Left ventricle myocardium inferior (tissue), 1 donor: ENCODE measurements at regions not wholly inside any gene's neighbourhood (a gene's known extent, or its start where the extent isn't known, plus 50 kb on each side); places are given as distances from the start of the nearest gene placed in this dataset.

Experiments
- DNase-seq: peaks from one replicate; pipeline ENCODE4 v3.0.0-alpha.2; 2020
- H3K27ac ChIP-seq: fragments of 200-600 bp; replicated peaks from 2 replicates; pipeline ENCODE4 v1.8.0; 2021
- H3K27me3 ChIP-seq: fragments of 200-600 bp; 2 replicates; pipeline ENCODE4 v1.8.0; 2021; ENCODE audit warnings: low read depth
- H3K36me3 ChIP-seq: fragments of 200-600 bp; 2 replicates; pipeline ENCODE4 v1.8.0; 2021
- H3K4me1 ChIP-seq: fragments of 200-600 bp; 2 replicates; pipeline ENCODE4 v1.8.0; 2021
- H3K4me3 ChIP-seq: fragments of 200-600 bp; 2 replicates; pipeline ENCODE4 v1.8.0; 2021; ENCODE audit warnings: mild to moderate bottlenecking, moderate library complexity
- H3K9me3 ChIP-seq: fragments of 200-600 bp; replicated peaks from 2 replicates; pipeline ENCODE4 v1.8.0; 2021
- intact Hi-C: fragments of 100-400 bp; cut with micrococcal nuclease; formaldehyde crosslinking; loops from one replicate; pipeline ENCODE4 v1.11.0; 2022
- TF ChIP-seq, protein P1 (sequence below): fragments of 200-600 bp; IDR thresholded peaks from 2 replicates; pipeline ENCODE4 v1.8.0; 2021; ENCODE audit warnings: antibody characterized with exemption, mild to moderate bottlenecking, borderline replicate concordance
- donor health status: DM: no; HTN: yes; CAD: no; lungs with severe emphysema.

DNA sequence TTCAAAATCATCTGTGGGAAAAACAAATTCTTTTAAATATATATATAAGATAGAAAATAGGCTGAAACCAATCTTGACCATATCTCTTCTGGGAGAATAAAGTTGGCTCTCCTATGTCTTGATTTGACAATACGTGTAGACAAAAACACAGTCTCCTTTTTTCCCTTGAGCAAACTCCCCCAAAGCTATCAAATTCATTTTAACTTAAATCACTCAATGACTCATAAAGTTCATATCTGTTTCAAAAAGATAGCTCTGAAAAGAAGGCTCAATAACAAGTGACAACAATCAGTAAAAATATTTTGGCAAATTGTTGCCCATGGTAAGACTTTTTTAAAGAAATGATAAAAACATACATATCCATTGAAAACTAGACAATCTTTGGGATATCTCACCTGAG, 236.0 kb upstream of the TENT5A start:
- H3K36me3 ChIP-seq: no peaks in the 10 kb centered on the region
- no peak for DNase-seq
- no peak overlapping the region for H3K4me3 ChIP-seq
- intact Hi-C loops: no loop called here
- no peaks in the 10 kb centered on the region for H3K27me3 ChIP-seq
- H3K4me1 ChIP-seq: no peaks in the 10 kb centered on the region
- H3K27ac ChIP-seq: no peak overlapping the region
- TF ChIP-seq, protein P1, sequence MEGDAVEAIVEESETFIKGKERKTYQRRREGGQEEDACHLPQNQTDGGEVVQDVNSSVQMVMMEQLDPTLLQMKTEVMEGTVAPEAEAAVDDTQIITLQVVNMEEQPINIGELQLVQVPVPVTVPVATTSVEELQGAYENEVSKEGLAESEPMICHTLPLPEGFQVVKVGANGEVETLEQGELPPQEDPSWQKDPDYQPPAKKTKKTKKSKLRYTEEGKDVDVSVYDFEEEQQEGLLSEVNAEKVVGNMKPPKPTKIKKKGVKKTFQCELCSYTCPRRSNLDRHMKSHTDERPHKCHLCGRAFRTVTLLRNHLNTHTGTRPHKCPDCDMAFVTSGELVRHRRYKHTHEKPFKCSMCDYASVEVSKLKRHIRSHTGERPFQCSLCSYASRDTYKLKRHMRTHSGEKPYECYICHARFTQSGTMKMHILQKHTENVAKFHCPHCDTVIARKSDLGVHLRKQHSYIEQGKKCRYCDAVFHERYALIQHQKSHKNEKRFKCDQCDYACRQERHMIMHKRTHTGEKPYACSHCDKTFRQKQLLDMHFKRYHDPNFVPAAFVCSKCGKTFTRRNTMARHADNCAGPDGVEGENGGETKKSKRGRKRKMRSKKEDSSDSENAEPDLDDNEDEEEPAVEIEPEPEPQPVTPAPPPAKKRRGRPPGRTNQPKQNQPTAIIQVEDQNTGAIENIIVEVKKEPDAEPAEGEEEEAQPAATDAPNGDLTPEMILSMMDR: no peak
- peaks cover 4% of the 10 kb centered on the region for H3K9me3 ChIP-seq

DNA sequence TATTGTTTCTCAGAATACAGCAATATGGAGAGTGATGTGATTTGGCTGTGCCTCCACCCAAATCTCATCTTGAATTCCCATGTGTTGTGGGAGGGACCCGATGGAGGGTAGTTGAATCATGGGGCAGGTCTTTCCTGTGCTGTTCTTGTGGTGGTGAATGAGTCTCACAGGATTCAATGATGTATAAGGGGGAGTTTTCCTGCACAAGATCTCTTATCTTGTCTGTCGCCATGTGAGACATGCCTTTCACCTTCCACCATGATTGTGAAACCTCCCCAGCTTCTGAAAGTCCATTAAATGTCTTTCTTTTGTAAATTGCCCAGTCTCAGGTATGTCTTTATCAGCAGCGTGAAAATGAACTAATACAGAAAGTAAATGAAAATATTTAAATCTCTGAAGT, 234.8 kb upstream of the TENT5A start:
- H3K4me1 ChIP-seq: no peaks in the 10 kb centered on the region
- no peaks in the 10 kb centered on the region for H3K27me3 ChIP-seq
- H3K4me3 ChIP-seq: no peak overlapping the region
- DNase-seq: no peak
- intact Hi-C loops: no loop called here
- H3K9me3 ChIP-seq: peaks cover 4% of the 10 kb centered on the region
- no peaks in the 10 kb centered on the region for H3K36me3 ChIP-seq
- TF ChIP-seq, protein P1: no peak
- no peak overlapping the region for H3K27ac ChIP-seq

DNA sequence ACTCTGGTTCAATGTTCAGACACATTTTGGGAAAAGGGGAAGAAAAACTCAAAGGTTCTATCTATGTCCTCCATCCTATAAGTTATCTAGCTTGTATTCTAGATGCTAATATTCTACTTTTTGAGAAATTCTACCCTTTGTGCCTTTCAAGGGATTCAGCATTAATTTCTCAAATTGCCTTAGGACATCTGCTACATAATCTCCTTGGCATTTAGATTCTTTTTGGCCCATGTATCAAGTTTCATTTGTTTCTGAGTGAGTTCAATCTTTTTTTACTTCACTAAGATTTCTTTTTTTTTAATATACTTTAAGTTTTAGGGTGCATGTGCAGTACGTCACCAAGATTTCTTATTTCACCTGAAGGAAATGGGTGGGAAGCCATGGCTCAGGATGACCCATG, 232.7 kb upstream of the TENT5A start:
- DNase-seq: no peak
- intact Hi-C loops: no loop called here
- Histone ChIP-seq H3K36me3 (no peaks in the 10 kb centered on the region), H3K27me3 (no peaks in the 10 kb centered on the region), H3K9me3 (peaks cover 8% of the 10 kb centered on the region), H3K4me3 (no peak overlapping the region), H3K4me1 (no peaks in the 10 kb centered on the region), H3K27ac (no peak overlapping the region)
- TF ChIP-seq, protein P1: no peak

DNA sequence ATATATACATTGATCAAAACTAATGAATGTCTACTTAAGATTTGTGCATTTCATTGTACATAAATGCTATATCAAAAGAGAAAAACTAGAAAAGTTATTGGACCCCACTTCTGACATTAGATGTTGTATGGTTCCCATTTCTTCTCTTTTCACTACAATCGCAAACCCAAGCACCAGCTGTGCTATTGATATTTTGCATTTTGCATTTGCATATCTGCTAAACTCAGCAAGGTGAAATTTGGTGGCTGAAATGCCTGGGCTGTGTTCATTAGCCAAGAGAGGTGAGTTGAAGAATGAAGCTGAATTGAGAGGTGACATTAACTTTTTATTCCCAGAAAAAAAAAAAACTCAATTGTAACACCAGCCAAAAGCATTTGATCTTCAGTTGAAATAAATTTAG, 232.1 kb upstream of the TENT5A start:
- intact Hi-C loops: no loop called here
- DNase-seq: no peak
- TF ChIP-seq, protein P1: no peak

DNA sequence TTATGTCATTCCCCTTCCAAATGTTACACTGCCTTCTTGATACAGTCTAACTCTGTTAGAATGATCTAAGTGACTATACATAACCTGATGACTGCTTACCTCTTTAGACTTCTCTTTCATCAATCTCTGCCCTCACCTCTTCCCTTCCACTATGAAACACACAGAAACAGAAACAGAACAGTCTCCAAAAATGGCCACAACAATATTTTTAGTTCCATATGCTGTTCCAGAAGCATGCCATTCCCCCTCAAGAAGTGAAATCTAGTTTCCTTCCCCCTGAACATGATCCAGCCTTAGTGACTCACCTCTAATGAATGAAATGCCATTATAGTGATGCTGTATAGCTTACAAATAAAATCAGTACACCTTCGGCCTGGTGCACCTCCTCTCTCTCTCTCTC, 229.3 kb upstream of the TENT5A start:
- TF ChIP-seq, protein P1: no peak

More for the DNA sequence above, 232.1 kb upstream of the TENT5A start:
- no peaks in the 10 kb centered on the region for H3K27me3 ChIP-seq
- H3K4me1 ChIP-seq: no peaks in the 10 kb centered on the region
- no peak overlapping the region for H3K4me3 ChIP-seq
- peaks cover 14% of the 10 kb centered on the region for H3K9me3 ChIP-seq
- H3K36me3 ChIP-seq: no peaks in the 10 kb centered on the region
- no peak overlapping the region for H3K27ac ChIP-seq

DNA sequence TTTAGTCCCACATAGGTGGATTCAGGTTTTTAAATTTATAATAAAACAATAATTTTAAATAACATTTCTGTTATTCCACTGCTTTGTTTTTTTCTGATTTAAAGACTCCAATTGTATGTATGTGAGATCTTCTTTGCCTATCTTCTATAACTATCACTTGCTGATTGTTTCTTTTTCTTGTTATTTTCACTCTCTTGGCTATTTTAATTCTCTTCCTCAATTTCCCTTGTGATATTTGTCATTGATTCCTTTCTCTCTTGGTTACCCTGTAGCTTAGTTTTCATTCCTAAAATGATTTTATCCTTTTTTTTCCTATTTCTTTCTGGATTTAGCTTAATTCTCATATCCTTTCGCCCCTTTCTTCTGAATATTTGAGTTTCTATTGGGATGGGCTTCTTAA, 227.3 kb upstream of the TENT5A start:
- no peaks in the 10 kb centered on the region for H3K27me3 ChIP-seq
- H3K27ac ChIP-seq: no peak overlapping the region
- TF ChIP-seq, protein P1: no peak
- DNase-seq: no peak
- H3K4me1 ChIP-seq: no peaks in the 10 kb centered on the region
- H3K36me3 ChIP-seq: no peaks in the 10 kb centered on the region
- intact Hi-C loops: no loop called here
- H3K9me3 ChIP-seq: peaks cover 36% of the 10 kb centered on the region
- H3K4me3 ChIP-seq: no peak overlapping the region

More for the DNA sequence above, 229.3 kb upstream of the TENT5A start:
- Histone ChIP-seq H3K4me3 (no peak overlapping the region), H3K27me3 (no peaks in the 10 kb centered on the region), H3K27ac (no peak overlapping the region), H3K4me1 (no peaks in the 10 kb centered on the region), H3K36me3 (no peaks in the 10 kb centered on the region), H3K9me3 (peaks cover 24% of the 10 kb centered on the region)
- intact Hi-C loops: no loop called here
- DNase-seq: no peak
